Activated effector memory CD4-positive, alpha-beta T cell treated with anti-CD3 and anti-CD28 coated beads, Interleukin-2, amount 50 U/mL, for 16 hours (primary cell): ENCODE measurements at regions not wholly inside any gene's neighbourhood (a gene's known extent, or its start where the extent isn't known, plus 50 kb on each side); places are given as distances from the start of the nearest gene placed in this dataset.
"Not testable (repeated sequence)": the region's sequence is repeated elsewhere in the genome, so short reads cannot be mapped to it uniquely, and the experiment has no call there.

Source experiments
- DNase-seq: peaks from one replicate; pipeline ENCODE4 v3.0.0-alpha.2; 2020

GRCh38 chr1:29682171-29682918 lies 446.0 kb downstream of the PTPRU start:
- no peak for DNase-seq

- DNase-seq, result not testable (repeated sequence)
These were observed 445.1 kb downstream of the PTPRU start for GRCh38 chr1:29681416-29681815.

GRCh38 chr1:29679828-29680558 lies 443.7 kb downstream of the PTPRU start:
- no peak for DNase-seq

GRCh38 chr1:29679316-29679715 lies 443.0 kb downstream of the PTPRU start:
- no peak for DNase-seq

- DNase-seq, result no peak
These were observed 441.0 kb downstream of the PTPRU start for GRCh38 chr1:29677028-29678024.

- DNase-seq, result no peak
These were observed 440.2 kb downstream of the PTPRU start for GRCh38 chr1:29676496-29676895.

- no peak for DNase-seq
These were observed 439.4 kb downstream of the PTPRU start for GRCh38 chr1:29675481-29676263.

GRCh38 chr1:29674627-29675326 lies 438.5 kb downstream of the PTPRU start:
- DNase-seq, result no peak

- DNase-seq, result no peak
These were observed 437.6 kb downstream of the PTPRU start for GRCh38 chr1:29673669-29674626.

GRCh38 chr1:29673228-29673500 lies 436.8 kb downstream of the PTPRU start:
- DNase-seq, result no peak

- DNase-seq, result no peak
These were observed 436.3 kb downstream of the PTPRU start for GRCh38 chr1:29672416-29673227.

GRCh38 chr1:29671446-29672356 lies 435.4 kb downstream of the PTPRU start:
- no peak for DNase-seq

GRCh38 chr1:29670752-29671151 lies 434.4 kb downstream of the PTPRU start:
- no peak for DNase-seq

GRCh38 chr1:29669912-29670311 lies 433.6 kb downstream of the PTPRU start:
- DNase-seq, result no peak

GRCh38 chr1:29669158-29669871 lies 433.0 kb downstream of the PTPRU start:
- no peak for DNase-seq

- no peak for DNase-seq
These were observed 432.3 kb downstream of the PTPRU start for GRCh38 chr1:29668551-29669157.

GRCh38 chr1:29667951-29668350 lies 431.6 kb downstream of the PTPRU start:
- DNase-seq, result no peak

- no peak for DNase-seq
These were observed 428.4 kb downstream of the PTPRU start for GRCh38 chr1:29664711-29665110.
